ENCODE measurements at regions not wholly inside any gene's neighbourhood (a gene's known extent, or its start where the extent isn't known, plus 50 kb on each side); places are given as distances from the start of the nearest gene placed in this dataset.
"Not testable (repeated sequence)": the region's sequence is repeated elsewhere in the genome, so short reads cannot be mapped to it uniquely, and the experiment has no call there.

DNA sequence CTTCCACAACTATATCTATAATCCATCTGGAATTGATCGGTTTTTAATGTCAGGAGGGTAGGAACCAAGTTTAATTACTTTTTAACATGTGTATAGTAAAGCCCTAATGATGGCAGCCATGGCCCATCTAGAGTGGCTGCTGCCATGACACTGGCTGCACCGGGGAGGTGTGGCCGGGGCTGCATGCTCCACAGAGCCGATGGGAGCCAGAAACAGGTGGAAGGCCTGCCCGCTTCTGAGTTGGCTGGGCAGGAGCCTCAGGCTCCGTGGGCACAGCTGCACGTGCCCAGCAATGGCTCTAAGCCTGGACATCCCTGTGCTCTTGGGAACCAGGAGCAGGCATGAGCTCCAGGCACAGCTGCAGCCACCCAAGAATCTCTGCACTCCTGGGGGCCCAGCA is 73.0 kb downstream of the GBP6 start:
- Histone ChIP-seq H3K4me3 (ENCODE audit: low read depth, low read length) (no peak overlapping the region), H3K27me3 (ENCODE audit: control insufficient read depth, insufficient read depth, low read length) (no peaks in the 10 kb centered on the region), H3K36me3 (ENCODE audit: control insufficient read depth, insufficient read depth, low read length) (no peaks in the 10 kb centered on the region)
- DNase-seq (ENCODE audit: low read depth) = no peak
- TF ChIP-seq, protein P1, sequence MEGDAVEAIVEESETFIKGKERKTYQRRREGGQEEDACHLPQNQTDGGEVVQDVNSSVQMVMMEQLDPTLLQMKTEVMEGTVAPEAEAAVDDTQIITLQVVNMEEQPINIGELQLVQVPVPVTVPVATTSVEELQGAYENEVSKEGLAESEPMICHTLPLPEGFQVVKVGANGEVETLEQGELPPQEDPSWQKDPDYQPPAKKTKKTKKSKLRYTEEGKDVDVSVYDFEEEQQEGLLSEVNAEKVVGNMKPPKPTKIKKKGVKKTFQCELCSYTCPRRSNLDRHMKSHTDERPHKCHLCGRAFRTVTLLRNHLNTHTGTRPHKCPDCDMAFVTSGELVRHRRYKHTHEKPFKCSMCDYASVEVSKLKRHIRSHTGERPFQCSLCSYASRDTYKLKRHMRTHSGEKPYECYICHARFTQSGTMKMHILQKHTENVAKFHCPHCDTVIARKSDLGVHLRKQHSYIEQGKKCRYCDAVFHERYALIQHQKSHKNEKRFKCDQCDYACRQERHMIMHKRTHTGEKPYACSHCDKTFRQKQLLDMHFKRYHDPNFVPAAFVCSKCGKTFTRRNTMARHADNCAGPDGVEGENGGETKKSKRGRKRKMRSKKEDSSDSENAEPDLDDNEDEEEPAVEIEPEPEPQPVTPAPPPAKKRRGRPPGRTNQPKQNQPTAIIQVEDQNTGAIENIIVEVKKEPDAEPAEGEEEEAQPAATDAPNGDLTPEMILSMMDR (IDR thresholded peaks at IDR 0.05; ENCODE audit: insufficient read depth, low read length, poor library complexity, severe bottlenecking) = no peak

DNA sequence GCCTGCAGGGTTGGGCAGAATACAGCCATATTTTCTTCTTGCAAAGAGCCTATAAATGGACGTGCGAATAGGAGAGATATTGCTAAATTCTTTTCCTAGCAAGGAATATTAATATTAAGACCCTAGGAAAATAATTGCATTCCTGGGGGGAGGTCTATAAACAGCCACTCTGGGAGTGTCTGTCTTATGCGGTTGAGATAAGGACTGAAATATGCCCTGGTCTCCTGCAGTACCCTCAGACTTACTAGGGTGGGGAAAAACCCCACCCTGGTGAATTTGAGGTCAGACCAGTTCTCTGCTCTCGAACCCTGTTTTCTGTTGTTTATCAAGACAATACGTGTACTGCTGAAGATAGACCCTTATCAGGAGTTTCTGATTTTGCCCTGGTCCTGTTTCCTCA is 74.4 kb downstream of the GBP6 start:
- not testable (repeated sequence) for H3K4me3 ChIP-seq (ENCODE audit: low read depth, low read length); H3K36me3 ChIP-seq (ENCODE audit: control insufficient read depth, insufficient read depth, low read length); DNase-seq (ENCODE audit: low read depth); H3K27me3 ChIP-seq (ENCODE audit: control insufficient read depth, insufficient read depth, low read length)

DNA sequence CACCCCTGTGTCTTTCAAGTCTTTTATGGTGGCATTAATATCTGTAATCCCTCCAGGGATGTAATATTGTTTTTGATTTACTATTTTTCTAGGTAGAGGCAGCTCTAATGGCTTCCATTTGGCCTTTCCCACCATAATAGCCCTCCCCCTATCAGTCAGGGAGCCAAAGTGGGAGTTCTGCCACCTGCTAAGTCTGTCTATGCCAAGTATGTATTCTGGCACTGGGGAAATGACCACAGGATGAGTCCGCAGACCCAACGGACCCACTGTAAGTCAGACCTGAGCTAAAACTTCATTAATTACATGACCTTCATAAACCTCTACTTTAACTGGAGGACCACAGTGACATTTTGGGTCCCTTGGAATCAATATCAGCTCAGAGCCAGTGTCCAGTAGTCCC is 77.1 kb downstream of the GBP6 start:
- Histone ChIP-seq H3K27me3 (ENCODE audit: control insufficient read depth, insufficient read depth, low read length) (no peaks in the 10 kb centered on the region), H3K4me3 (ENCODE audit: low read depth, low read length) (no peak overlapping the region), H3K36me3 (ENCODE audit: control insufficient read depth, insufficient read depth, low read length) (no peaks in the 10 kb centered on the region)
- no peak for DNase-seq (ENCODE audit: low read depth)
- TF ChIP-seq, protein P1 (IDR thresholded peaks at IDR 0.05; ENCODE audit: insufficient read depth, low read length, poor library complexity, severe bottlenecking) = no peak

DNA sequence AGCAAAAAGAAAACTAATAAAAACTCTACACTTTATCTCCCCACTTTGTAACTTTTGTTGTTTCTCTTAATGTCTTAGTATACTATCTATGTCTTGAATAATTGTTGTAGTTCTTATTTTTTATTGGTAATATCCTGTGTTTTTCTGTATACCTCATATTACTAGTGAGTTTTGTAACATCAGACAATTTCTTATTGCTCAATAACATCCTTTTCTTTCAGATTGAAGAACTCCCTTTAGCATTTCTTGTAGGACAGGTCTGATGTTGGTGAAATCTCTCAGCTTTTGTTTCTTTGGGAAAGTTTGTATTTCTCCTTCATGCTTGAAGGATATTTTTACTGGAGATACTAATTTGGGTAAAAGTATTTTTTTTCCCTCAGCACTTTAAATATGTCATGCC is 79.8 kb upstream of the LRRC8B start:
- Histone ChIP-seq H3K4me3 (ENCODE audit: low read depth, low read length) (no peak overlapping the region), H3K36me3 (ENCODE audit: control insufficient read depth, insufficient read depth, low read length) (no peaks in the 10 kb centered on the region), H3K27me3 (ENCODE audit: control insufficient read depth, insufficient read depth, low read length) (no peaks in the 10 kb centered on the region)
- TF ChIP-seq, protein P1 (IDR thresholded peaks at IDR 0.05; ENCODE audit: insufficient read depth, low read length, poor library complexity, severe bottlenecking) = no peak
- no peak for DNase-seq (ENCODE audit: low read depth)

DNA sequence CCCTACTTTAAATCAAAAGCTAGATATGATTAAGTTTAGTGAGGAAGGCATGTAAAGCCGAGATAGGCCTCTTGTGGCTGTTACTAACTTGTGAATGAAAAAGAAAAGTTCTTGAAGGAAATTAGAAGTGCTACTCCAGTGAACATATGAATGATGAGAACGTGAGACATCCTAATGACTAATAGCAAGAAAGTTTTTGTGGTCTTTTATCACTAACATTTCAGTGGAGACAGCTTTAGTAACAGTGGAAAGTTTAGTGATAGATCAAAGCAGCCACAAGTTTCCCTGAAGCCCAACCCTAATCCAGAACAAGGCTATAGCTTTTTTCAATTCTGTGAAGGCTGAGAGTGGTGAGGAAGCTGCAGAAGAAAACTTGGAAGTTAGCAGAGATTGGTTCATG is 73.6 kb upstream of the LRRC8B start:
- Histone ChIP-seq H3K36me3 (ENCODE audit: control insufficient read depth, insufficient read depth, low read length) (no peaks in the 10 kb centered on the region), H3K4me3 (ENCODE audit: low read depth, low read length) (no peak overlapping the region), H3K27me3 (ENCODE audit: control insufficient read depth, insufficient read depth, low read length) (no peaks in the 10 kb centered on the region)
- TF ChIP-seq, protein P1 (IDR thresholded peaks at IDR 0.05; ENCODE audit: insufficient read depth, low read length, poor library complexity, severe bottlenecking) = no peak
- DNase-seq (ENCODE audit: low read depth) = peak; percentile 52

DNA sequence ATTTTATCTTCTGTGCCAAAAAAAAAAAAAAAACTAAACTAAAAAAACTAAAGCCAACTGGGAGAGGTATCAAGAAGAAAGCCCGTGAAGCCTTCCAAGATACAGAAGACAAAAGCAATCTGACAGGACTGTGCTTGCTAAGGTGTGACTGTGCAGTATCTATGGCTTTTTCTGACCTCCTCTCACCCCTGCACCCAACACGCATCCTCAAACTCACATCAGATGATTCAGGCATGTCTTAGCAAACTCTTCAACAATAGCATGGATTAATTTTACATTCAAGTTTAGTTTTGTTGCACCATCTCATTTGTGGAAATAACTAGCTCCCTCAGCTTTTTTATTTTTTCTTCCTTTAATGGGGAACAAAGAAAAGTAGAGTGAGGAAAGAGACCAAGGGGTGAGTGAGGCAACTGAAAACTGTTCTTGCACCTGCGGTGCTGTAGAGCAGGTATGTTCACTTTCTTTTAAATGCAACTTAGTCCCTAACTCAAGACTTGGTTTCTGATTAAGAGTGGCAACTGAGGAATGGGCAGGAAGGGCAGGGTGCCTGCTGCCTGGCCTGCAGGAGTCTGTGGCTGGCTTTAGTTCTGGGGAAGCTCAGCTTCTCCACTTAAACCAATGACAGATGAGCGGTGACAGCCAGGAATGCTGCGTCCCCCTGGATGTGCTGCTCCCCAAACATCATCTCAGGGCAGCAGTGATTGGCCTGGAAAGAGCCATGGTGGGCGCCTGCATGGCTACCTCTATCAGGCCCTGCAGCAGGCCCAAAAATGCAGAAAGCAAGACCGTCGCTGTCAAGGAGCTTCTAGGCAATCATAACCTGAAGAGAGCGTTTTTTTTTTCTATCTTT is 71.3 kb upstream of the LRRC8B start:
- TF ChIP-seq, protein P1 (IDR thresholded peaks at IDR 0.05; ENCODE audit: insufficient read depth, low read length, poor library complexity, severe bottlenecking) = no peak
- no peak for DNase-seq (ENCODE audit: low read depth)
- Histone ChIP-seq H3K4me3 (ENCODE audit: low read depth, low read length) (no peak overlapping the region), H3K27me3 (ENCODE audit: control insufficient read depth, insufficient read depth, low read length) (no peaks in the 10 kb centered on the region), H3K36me3 (ENCODE audit: control insufficient read depth, insufficient read depth, low read length) (no peaks in the 10 kb centered on the region)
